SK-N-MC (cell line): ENCODE measurements at regions not wholly inside any gene's neighbourhood (a gene's known extent, or its start where the extent isn't known, plus 50 kb on each side); places are given as distances from the start of the nearest gene placed in this dataset.

Source experiments
- DNase-seq: peaks from one replicate; pipeline ENCODE4 v3.0.0-alpha.2; 2011; ENCODE audit warnings: low read depth, low spot score
- H3K27ac ChIP-seq: fragments of 200-600 bp; sonication (generic); 2 replicates; pipeline ENCODE4 v1.5.1; 2016; ENCODE audit warnings: mixed run types
- H3K36me3 ChIP-seq: fragments of 200-600 bp; sonication (generic); 2 replicates; pipeline ENCODE4 v1.6.1; 2017; ENCODE audit warnings: antibody characterized with exemption, low read length, mixed read lengths; ENCODE audit not compliant: insufficient read depth
- H3K4me3 ChIP-seq: fragments of 200-600 bp; sonication (generic); 2 replicates; pipeline ENCODE4 v1.5.1; 2016
- H3K9ac ChIP-seq: fragments of 200-600 bp; sonication (generic); 2 replicates; pipeline ENCODE4 v1.8.0; 2017; ENCODE audit warnings: mixed run types, mixed read lengths; ENCODE audit not compliant: insufficient read length
- H3K9me3 ChIP-seq: fragments of 200-600 bp; sonication (generic); 2 replicates; pipeline ENCODE4 v1.6.1; 2017; ENCODE audit warnings: low read depth, mild to moderate bottlenecking, antibody characterized with exemption, low read length, moderate library complexity, mixed read lengths
- EZH2 ChIP-seq: fragments of 200-600 bp; sonication (generic); IDR thresholded peaks from one replicate; pipeline ENCODE4 v1.6.1; 2017; ENCODE audit warnings: antibody characterized with exemption
- FOXP2 ChIP-seq: optimal IDR thresholded peaks from 2 replicates; pipeline ENCODE3; 2011; ENCODE audit warnings: mild to moderate bottlenecking, moderate library complexity; ENCODE audit not compliant: insufficient read depth; ENCODE audit errors: extremely low read length, control extremely low read depth
- POLR2AphosphoS5 ChIP-seq: IDR thresholded peaks from 2 replicates; pipeline ENCODE4 v1.6.1; 2012; ENCODE audit warnings: mild to moderate bottlenecking, low read depth, low read length, borderline replicate concordance

- Histone ChIP-seq H3K36me3 (no peaks in the 10 kb centered on the region), H3K4me3 (no peak overlapping the region), H3K9me3 (no peaks in the 10 kb centered on the region), H3K27ac (no peak overlapping the region), H3K9ac (no peak overlapping the region)
- no peak for DNase-seq
- TF ChIP-seq POLR2AphosphoS5, result no peak
- no peak for TF ChIP-seq FOXP2
- TF ChIP-seq EZH2, result no peak
Measured at GRCh38 chr22:27394806-27395404, 406.7 kb downstream of the MN1 start.

DNA sequence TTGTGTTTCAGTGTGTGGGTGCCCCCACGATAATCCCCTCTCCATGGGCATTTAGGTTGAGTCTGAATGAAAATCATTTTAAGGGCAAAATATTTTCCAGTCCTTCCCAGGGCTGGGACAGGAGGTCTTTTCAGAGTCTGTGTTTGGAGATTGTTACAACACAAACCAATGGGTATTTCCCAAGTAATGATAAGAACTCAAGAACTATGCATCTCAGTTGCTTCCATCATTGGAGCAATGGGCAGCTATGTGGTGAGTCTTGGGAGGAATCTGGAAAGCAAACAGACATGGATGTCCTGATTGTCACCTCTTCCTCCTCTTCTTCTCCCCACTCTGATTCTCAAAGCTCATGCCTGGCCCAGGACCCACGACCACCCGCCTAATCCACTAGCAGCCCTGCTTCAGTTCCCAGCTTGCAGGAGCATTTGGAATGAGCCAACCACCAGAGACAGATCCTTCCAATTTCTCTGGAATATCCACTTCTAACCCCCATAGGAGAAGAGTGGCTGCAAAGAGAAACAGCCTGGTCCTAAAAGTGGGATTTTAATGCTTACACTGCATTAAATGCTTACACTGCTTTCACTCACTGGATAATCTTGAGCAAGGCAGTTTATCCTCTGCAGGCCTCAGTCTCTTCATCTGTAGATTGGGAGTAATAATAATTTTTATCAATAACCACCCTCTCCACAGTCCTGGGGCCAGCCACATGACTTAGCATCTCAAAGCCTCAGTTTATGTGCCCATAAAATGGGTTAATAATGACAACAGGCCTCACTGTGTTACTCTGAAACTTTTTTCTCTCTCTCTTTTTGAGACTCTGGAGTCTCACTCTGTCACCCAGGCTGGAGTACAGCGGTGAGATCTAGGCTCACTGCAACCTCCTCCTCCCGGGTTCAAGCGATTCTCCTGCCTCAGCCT is 404.3 kb downstream of the MN1 start:
- Histone ChIP-seq H3K27ac (no peak overlapping the region), H3K9ac (no peak overlapping the region), H3K36me3 (no peaks in the 10 kb centered on the region), H3K9me3 (no peaks in the 10 kb centered on the region), H3K4me3 (no peak overlapping the region)
- TF ChIP-seq FOXP2 (no peak), POLR2AphosphoS5 (no peak), EZH2 (no peak)
- no peak for DNase-seq

GRCh38 chr22:27397954-27398342 is 403.6 kb downstream of the MN1 start:
- no peak for TF ChIP-seq FOXP2
- TF ChIP-seq POLR2AphosphoS5, result no peak
- TF ChIP-seq EZH2, result no peak
- Histone ChIP-seq H3K9me3 (no peaks in the 10 kb centered on the region), H3K9ac (no peak overlapping the region), H3K27ac (no peak overlapping the region), H3K36me3 (no peaks in the 10 kb centered on the region), H3K4me3 (no peak overlapping the region)
- no peak for DNase-seq

DNA sequence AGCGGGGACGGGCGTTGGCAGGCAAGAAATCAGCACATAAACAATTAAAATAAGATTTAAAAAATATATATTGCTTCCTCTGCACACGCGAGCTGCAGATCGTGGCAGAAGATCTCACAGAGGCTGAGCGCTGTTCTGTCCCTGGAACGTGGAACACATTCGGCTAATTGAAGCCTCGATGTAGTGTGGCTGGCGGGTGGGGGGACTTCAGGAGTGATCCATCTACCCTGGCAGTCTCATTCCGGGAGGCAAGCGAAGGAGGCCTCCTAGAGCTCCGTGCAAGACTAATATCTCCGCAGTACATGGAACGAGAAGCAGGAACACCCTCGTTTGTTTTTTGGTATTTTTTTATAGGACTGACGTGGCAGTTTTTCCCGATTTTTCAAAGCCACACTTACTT is 402.4 kb downstream of the MN1 start:
- Histone ChIP-seq H3K4me3 (no peak overlapping the region), H3K9ac (no peak overlapping the region), H3K36me3 (no peaks in the 10 kb centered on the region), H3K9me3 (no peaks in the 10 kb centered on the region), H3K27ac (no peak overlapping the region)
- no peak for DNase-seq
- TF ChIP-seq FOXP2, result no peak
- no peak for TF ChIP-seq POLR2AphosphoS5
- no peak for TF ChIP-seq EZH2

- no peak overlapping the region for H3K27ac ChIP-seq
- no peak for DNase-seq
- no peaks in the 10 kb centered on the region for H3K9me3 ChIP-seq
- H3K36me3 ChIP-seq, result no peaks in the 10 kb centered on the region
- TF ChIP-seq FOXP2, result no peak
- no peak for TF ChIP-seq EZH2
- no peak for TF ChIP-seq POLR2AphosphoS5
- no peak overlapping the region for H3K9ac ChIP-seq
- no peak overlapping the region for H3K4me3 ChIP-seq
Measured at GRCh38 chr22:27400811-27401210, 400.7 kb downstream of the MN1 start.

GRCh38 chr22:27401321-27401720 is 400.2 kb downstream of the MN1 start:
- Histone ChIP-seq H3K4me3 (no peak overlapping the region), H3K36me3 (no peaks in the 10 kb centered on the region), H3K9me3 (no peaks in the 10 kb centered on the region), H3K27ac (no peak overlapping the region), H3K9ac (no peak overlapping the region)
- no peak for TF ChIP-seq EZH2
- no peak for TF ChIP-seq POLR2AphosphoS5
- no peak for DNase-seq

- Histone ChIP-seq H3K36me3 (no peaks in the 10 kb centered on the region), H3K4me3 (no peak overlapping the region), H3K9ac (no peak overlapping the region), H3K27ac (no peak overlapping the region), H3K9me3 (no peaks in the 10 kb centered on the region)
- DNase-seq, result no peak
- TF ChIP-seq EZH2, result no peak
- no peak for TF ChIP-seq POLR2AphosphoS5
Measured at GRCh38 chr22:27404441-27404840, 397.1 kb downstream of the MN1 start.

DNA sequence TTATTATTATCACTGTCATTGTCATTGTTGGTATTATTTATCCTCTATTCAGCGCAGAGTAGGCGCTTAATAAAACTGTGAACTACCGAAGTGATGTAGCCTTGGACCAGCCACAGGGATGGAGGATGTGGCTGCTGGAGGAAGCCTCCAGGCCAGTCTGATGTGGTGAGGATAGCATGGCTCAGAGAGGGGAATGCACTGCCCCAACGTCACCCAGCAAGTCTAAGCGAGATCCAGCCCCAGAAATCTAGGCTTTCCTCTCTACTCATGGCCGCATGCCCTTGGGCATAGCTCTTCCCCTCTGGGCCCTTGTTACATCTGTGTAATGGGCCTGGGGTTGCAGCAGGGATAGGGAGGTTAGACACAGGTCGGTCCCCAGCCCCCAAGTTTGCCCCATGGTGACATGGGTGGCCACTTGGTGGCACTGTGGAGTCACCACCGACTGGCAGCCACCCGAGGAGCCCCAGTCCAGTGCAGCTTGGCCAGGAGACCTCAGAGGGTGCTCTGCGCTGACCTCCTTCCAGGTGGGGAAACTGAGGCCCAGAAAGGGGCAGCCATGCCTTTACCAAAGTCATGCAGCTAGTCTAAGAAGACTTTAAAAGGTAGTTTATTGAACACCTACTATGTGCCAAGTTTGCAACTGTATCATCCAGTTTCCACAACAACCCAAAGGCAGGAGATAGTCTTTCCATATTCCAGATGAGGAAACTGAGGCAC is 395.7 kb downstream of the MN1 start:
- DNase-seq, result no peak
- Histone ChIP-seq H3K9ac (no peak overlapping the region), H3K9me3 (no peaks in the 10 kb centered on the region), H3K4me3 (no peak overlapping the region), H3K36me3 (no peaks in the 10 kb centered on the region), H3K27ac (no peak overlapping the region)
- TF ChIP-seq EZH2 (no peak), FOXP2 (no peak), POLR2AphosphoS5 (no peak)
